HFFc6 (cell line): ENCODE measurements at regions not wholly inside any gene's neighbourhood (a gene's known extent, or its start where the extent isn't known, plus 50 kb on each side); places are given as distances from the start of the nearest gene placed in this dataset.

ENCODE experiments used
- DNase-seq: peaks from one replicate; pipeline ENCODE4 v3.0.0-alpha.2; 2018
- H3K27ac Mint-ChIP-seq: 2 replicates; pipeline ENCODE4 v1.8.0; 2020; ENCODE audit warnings: mild to moderate bottlenecking, mixed read lengths
- H3K27me3 Mint-ChIP-seq: 2 replicates; pipeline ENCODE4 v1.8.0; 2021; ENCODE audit warnings: mild to moderate bottlenecking, moderate library complexity, mixed read lengths; ENCODE audit not compliant: insufficient read depth
- H3K36me3 Mint-ChIP-seq: 2 replicates; pipeline ENCODE4 v1.8.0; 2021; ENCODE audit warnings: low read depth, mixed read lengths
- H3K4me1 Mint-ChIP-seq: 2 replicates; pipeline ENCODE4 v1.8.0; 2020; ENCODE audit warnings: low read depth, mixed read lengths
- H3K4me3 Mint-ChIP-seq: 2 replicates; pipeline ENCODE4 v1.8.0; 2020; ENCODE audit warnings: mild to moderate bottlenecking, moderate library complexity, mixed read lengths
- H3K9me3 Mint-ChIP-seq: 2 replicates; pipeline ENCODE4 v1.8.0; 2020; ENCODE audit warnings: mild to moderate bottlenecking, mixed read lengths
- TF ChIP-seq, protein P1 (sequence below): fragments of 200-600 bp; sonication (generic); IDR thresholded peaks from 2 replicates; pipeline ENCODE4 v1.5.0; 2021; ENCODE audit warnings: antibody characterized with exemption, mild to moderate bottlenecking

DNA sequence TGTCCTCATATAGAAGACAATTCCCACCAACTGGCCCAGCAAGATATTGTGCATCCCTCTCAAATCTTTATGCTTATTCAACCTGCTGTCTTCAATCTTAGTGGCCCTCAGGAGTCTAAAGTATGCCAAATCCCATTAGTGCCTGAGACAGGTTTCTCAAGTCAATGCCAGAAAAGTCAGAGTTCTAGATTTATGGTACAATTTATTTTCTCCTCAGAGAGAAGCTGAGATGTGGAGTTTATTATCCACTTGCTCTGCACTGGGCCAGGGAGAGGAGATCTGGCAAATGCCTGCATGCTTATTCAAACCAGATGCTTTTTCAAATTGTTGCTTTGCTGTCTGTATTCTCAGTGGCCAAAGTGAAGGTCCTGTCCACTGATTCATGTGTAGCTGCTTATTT is 825.2 kb downstream of the METTL4 start:
- H3K27me3 Mint-ChIP-seq: no peaks in the 10 kb centered on the region; the same call in 1 of the 2 replicates
- DNase-seq: no peak
- H3K4me1 Mint-ChIP-seq: no peaks in the 10 kb centered on the region
- H3K4me3 Mint-ChIP-seq: no peak overlapping the region
- peaks cover 59% of the 10 kb centered on the region for H3K9me3 Mint-ChIP-seq
- peaks cover 4% of the 10 kb centered on the region; the same call in 1 of the 2 replicates for H3K36me3 Mint-ChIP-seq
- TF ChIP-seq, protein P1, sequence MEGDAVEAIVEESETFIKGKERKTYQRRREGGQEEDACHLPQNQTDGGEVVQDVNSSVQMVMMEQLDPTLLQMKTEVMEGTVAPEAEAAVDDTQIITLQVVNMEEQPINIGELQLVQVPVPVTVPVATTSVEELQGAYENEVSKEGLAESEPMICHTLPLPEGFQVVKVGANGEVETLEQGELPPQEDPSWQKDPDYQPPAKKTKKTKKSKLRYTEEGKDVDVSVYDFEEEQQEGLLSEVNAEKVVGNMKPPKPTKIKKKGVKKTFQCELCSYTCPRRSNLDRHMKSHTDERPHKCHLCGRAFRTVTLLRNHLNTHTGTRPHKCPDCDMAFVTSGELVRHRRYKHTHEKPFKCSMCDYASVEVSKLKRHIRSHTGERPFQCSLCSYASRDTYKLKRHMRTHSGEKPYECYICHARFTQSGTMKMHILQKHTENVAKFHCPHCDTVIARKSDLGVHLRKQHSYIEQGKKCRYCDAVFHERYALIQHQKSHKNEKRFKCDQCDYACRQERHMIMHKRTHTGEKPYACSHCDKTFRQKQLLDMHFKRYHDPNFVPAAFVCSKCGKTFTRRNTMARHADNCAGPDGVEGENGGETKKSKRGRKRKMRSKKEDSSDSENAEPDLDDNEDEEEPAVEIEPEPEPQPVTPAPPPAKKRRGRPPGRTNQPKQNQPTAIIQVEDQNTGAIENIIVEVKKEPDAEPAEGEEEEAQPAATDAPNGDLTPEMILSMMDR: no peak
- no peak overlapping the region for H3K27ac Mint-ChIP-seq

DNA sequence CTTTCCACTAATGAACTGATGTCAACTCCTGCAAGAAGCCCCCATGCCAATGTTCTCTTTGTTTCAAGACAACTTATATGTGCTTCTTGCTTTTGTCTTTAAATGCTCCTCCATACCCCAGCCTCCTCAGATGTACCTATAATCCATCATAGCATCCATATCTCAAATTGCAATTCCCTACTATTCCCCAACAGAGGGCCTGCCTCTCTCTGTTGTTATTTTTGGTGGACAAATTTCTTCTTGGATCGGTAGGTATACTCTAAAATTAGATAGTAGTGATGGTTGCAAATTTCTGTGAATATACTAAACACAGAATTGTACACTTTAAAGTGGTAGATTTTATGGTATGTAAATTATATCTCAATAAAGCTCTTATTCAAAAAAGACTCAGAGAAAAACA is 820.1 kb downstream of the METTL4 start:
- no peaks in the 10 kb centered on the region; the same call in 1 of the 2 replicates for H3K27me3 Mint-ChIP-seq
- H3K4me3 Mint-ChIP-seq: no peak overlapping the region
- DNase-seq: no peak
- H3K9me3 Mint-ChIP-seq: peaks cover 44% of the 10 kb centered on the region
- no peak overlapping the region for H3K27ac Mint-ChIP-seq
- no peaks in the 10 kb centered on the region for H3K4me1 Mint-ChIP-seq
- TF ChIP-seq, protein P1: no peak
- H3K36me3 Mint-ChIP-seq: no peaks in the 10 kb centered on the region

DNA sequence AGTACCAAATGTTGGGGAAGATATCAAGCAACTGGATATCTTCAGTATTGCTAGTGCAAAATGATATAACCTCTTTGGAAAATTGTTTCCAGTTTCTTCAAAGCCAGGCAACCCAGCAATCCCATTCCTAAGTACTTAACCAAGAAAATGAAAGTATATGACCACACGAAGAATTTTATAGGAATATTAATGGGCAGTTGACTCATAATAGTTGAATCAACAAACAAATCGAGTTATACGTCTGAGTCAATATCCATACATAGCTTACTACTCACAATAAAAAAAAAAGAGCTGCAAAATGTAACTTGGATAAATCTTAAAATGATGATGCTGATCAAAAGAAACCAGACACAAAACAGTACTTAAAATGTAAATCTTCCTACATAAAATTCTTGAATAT is 810.4 kb downstream of the METTL4 start:
- Mint-ChIP-seq H3K27ac (no peak overlapping the region), H3K4me3 (no peak overlapping the region), H3K27me3 (no peaks in the 10 kb centered on the region), H3K9me3 (peaks cover 31% of the 10 kb centered on the region), H3K4me1 (no peaks in the 10 kb centered on the region), H3K36me3 (no peaks in the 10 kb centered on the region; the same call in 1 of the 2 replicates)
- TF ChIP-seq, protein P1: no peak
- no peak for DNase-seq

DNA sequence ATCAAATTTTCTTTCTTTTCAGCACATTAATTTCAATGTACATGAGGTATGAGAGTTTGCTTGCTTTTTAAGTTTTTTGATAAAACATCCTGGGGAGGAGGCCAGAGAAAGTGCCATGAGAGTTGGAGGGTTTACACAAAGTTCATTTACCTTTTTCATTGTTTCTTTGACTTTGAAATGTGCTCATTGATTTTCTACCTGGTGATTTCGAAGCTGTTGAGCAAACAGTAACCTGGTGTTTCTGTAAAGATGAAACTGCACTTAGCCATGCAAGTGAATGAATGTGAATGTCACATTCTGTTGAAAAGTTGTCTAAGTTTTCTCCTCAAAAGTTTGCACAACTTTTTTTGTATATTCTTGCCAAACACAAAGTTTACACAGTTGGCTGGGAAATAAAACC is 797.0 kb downstream of the METTL4 start:
- Mint-ChIP-seq H3K4me3 (no peak overlapping the region), H3K9me3 (peaks cover 12% of the 10 kb centered on the region), H3K27ac (no peak overlapping the region), H3K4me1 (no peaks in the 10 kb centered on the region), H3K27me3 (no peaks in the 10 kb centered on the region), H3K36me3 (no peaks in the 10 kb centered on the region)
- TF ChIP-seq, protein P1: no peak
- DNase-seq: no peak

DNA sequence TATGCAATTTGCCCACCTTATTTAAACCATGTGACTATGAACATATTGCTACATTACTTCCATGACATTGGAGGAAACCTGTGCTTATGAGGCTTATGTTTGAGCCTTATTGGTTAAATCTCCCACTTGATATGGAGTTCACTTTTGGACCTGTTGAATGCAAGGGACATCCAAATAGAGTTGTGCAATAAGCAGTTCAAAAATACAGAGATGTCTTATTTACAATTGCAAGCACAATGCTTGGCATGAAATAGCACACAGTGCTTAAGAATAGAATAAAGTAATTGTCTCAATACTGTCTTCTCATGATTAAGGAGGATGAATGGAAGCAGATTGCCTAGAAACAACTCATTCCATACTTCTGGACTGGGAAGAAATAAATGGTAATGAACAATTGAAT is 793.5 kb downstream of the METTL4 start:
- DNase-seq: no peak
- TF ChIP-seq, protein P1: no peak
- H3K36me3 Mint-ChIP-seq: no peaks in the 10 kb centered on the region
- no peaks in the 10 kb centered on the region for H3K27me3 Mint-ChIP-seq
- H3K27ac Mint-ChIP-seq: no peak overlapping the region
- H3K4me3 Mint-ChIP-seq: no peak overlapping the region
- H3K4me1 Mint-ChIP-seq: no peaks in the 10 kb centered on the region
- H3K9me3 Mint-ChIP-seq: peaks cover 12% of the 10 kb centered on the region
